GM04504 (cell line): ENCODE measurements at regions not wholly inside any gene's neighbourhood (a gene's known extent, or its start where the extent isn't known, plus 50 kb on each side); places are given as distances from the start of the nearest gene placed in this dataset.

Experiments used
- DNase-seq: peaks from one replicate; pipeline ENCODE4 v3.0.0-alpha.2; 2012; ENCODE audit warnings: low read depth

- DNase-seq: no peak
Measured at GRCh38 chr3:127396473-127396872, 108.6 kb upstream of the PRR20G start.

GRCh38 chr3:127395663-127396355 is 108.0 kb upstream of the PRR20G start:
- DNase-seq: no peak

- DNase-seq: no peak
Measured at GRCh38 chr3:127394984-127395662, 107.3 kb upstream of the PRR20G start.

GRCh38 chr3:127394031-127394430 is 106.2 kb upstream of the PRR20G start:
- no peak for DNase-seq

GRCh38 chr3:127393131-127393820 is 105.4 kb upstream of the PRR20G start:
- no peak for DNase-seq

GRCh38 chr3:127392156-127392490 is 104.3 kb upstream of the PRR20G start:
- DNase-seq: no peak

- no peak for DNase-seq
Measured at GRCh38 chr3:127391436-127392155, 103.8 kb upstream of the PRR20G start.

GRCh38 chr3:127390365-127391025 is 102.6 kb upstream of the PRR20G start:
- DNase-seq: no peak

- DNase-seq: no peak
Measured at GRCh38 chr3:127389913-127390312, 102.1 kb upstream of the PRR20G start.

GRCh38 chr3:127389420-127389819 is 101.6 kb upstream of the PRR20G start:
- DNase-seq: no peak

- DNase-seq: no peak
Measured at GRCh38 chr3:127388427-127388826, 100.6 kb upstream of the PRR20G start.

GRCh38 chr3:127387556-127388153 is 99.8 kb upstream of the PRR20G start:
- DNase-seq: no peak

- DNase-seq: no peak
Measured at GRCh38 chr3:127387119-127387518, 99.3 kb upstream of the PRR20G start.

- DNase-seq: no peak
Measured at GRCh38 chr3:127386490-127386889, 98.6 kb upstream of the PRR20G start.

- no peak for DNase-seq
Measured at GRCh38 chr3:127385540-127385870, 97.7 kb upstream of the PRR20G start.

GRCh38 chr3:127384717-127385539 is 97.1 kb upstream of the PRR20G start:
- no peak for DNase-seq

GRCh38 chr3:127383656-127384179 is 95.9 kb upstream of the PRR20G start:
- no peak for DNase-seq

- no peak for DNase-seq
Measured at GRCh38 chr3:127377801-127378655, 90.2 kb upstream of the PRR20G start.

GRCh38 chr3:127375151-127375930 is 87.5 kb upstream of the PRR20G start:
- DNase-seq: no peak
